HG03432 (cell line): ENCODE measurements at regions not wholly inside any gene's neighbourhood (a gene's known extent, or its start where the extent isn't known, plus 50 kb on each side); places are given as distances from the start of the nearest gene placed in this dataset.
"Not testable (repeated sequence)": the region's sequence is repeated elsewhere in the genome, so short reads cannot be mapped to it uniquely, and the experiment has no call there.

Experiments
- ATAC-seq: cut with Tn5 transposase; IDR thresholded peaks from one replicate; pipeline ENCODE4 v1.9.1; 2021; ENCODE audit warnings: mild to moderate bottlenecking, moderate library complexity; ENCODE audit not compliant: unreplicated experiment

DNA sequence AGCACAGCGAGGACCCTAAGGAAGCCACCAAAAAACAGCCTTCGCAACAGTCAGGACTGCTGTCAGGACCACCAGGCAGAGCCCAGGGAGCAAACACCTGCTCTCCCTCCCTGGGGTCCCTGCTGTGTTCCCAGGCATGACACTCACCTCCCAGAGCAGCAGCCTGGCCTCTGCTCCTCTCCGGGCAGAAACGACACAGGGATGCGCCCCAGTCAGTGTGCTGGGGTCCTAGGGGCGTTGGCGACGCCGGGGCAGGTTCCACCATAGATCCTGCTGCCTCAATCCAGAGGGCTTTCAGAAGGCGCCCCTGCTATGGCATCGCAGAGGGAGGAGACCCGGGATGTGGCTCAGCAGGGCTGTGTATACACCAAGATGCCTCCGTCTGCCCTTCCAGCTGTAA lies 169.7 kb upstream of the FOXD4L5 start:
- ATAC-seq, result not testable (repeated sequence)

DNA sequence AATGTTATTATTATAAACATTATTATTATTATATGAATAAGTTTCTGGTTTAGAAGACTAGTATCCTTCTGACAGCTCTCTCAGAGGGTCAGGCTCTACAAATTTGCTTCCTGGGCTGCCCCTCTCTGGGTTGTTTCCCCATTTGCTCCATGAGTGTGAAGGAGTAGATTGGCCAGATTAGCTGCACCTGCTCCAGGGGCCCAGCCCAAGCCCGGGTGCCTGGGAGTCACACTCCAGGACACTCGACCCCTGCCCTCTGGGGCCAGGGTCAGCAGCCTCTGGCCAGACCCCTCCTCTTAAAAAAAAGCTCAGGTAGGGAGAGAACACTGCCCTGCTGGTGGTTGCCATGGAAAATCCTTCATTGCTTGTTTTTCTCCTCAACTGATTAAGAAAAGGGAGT lies 169.0 kb upstream of the FOXD4L5 start:
- not testable (repeated sequence) for ATAC-seq

DNA sequence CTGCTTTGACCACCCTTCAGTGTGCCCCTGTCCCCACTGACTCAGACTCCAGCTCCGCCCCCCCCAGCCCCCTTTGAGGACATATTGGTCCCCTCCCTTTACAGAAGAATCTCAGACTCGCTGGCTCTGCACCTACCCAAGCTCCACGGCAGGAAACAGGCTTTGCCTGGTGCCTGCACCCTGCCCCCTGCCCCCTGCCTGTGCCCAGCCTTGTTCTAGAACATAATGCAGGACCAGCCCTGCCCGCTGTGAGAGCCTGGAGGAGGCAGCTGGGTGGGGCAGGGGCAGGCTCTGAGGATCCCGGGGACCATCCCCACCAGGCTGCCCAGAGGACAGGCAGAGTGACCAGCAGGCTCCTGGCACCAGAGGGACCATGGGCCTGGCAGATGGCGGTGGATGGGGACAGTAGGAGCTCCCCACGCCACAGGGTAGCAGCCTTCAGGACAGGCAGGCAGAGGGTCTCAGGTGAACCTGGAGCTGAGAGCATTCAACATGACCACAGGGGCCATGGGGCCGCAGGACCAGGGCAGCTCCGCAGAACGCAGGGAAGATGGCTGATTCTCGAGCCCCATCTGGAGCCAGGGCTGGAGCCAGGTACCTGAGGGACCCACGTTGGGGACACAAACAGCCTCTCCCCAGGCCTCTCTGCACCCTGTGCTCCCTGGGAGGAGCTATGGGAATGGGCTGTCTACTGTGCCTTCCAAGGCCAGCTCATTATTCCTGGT lies 165.0 kb upstream of the FOXD4L5 start:
- not testable (repeated sequence) for ATAC-seq

DNA sequence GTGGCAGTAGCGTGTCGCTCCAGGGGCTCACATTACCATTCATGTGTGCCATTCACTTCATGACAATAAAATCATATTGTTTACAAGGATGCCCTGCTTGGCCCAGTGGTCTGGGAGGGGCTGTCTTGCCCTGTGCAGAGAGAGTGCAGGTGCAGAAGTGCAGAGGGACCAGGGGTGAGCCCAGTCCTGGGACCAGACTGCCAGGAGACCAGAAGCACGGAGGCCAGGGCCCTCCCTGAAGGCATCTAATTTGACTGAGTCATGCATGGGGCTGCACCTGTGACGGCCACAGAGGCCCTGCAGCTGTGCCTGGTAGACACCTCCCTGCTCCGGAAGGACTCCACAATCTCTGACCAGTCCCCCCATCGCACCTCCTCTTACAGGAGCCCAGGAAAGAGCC lies 164.4 kb upstream of the FOXD4L5 start:
- no peak for ATAC-seq

DNA sequence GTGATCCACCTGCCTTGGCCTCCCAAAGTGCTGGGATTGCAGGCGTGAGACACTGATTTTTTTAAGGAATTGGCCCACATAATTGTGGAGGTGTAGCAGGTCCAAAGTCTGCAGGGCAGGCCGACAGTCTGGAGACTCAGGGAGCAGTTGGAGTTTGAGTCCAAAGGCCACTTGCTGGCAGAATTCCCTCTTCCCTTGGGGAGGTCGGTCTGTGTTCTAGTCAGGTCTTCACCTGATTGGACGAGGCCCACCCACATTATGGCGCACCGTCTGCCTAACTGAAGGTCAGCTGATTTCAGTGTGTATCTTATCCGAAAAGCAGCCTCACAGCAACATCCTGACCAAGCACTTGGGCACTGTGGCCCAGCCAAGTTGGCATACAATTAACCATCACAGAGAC lies 162.1 kb upstream of the FOXD4L5 start:
- ATAC-seq, result not testable (repeated sequence)

DNA sequence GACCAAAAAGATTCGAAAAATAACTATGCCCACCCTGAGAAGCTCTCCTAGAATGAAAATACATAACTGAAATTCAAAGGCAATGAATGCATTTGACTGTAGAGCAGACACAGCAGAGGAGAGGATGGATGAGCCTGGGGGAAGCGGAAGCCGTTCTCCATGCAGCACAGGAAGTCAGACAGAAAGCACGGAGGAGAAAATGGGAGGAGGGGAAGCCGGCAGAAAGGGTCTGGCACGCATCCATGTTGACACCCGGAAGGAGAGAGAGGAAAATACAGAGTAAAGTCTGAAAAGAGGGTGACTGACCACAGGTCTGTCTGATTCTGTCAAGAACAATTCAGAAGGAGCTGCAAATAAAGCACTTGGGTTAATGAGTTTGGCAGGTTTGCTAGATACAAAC lies 161.0 kb upstream of the FOXD4L5 start:
- not testable (repeated sequence) for ATAC-seq

DNA sequence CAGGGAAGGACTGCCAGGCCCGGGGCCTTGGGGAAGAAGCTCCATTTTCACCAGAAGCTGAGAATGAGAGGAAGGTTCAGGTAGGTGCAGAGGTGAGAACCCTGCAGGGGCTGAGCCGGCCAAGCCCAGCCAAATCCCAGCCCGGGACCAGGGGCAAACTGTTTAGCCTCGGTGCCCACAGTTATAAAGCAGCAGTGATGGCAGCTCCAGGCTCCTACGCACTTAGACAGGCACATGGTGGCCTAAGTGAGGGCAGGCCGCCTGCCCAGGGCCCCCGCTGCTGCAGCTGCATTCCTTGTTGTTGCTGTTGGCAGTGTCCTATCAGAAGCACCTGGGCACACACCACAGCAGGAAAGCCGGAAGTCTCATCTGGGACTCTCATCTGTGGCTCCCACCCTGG lies 159.9 kb upstream of the FOXD4L5 start:
- no peak for ATAC-seq

DNA sequence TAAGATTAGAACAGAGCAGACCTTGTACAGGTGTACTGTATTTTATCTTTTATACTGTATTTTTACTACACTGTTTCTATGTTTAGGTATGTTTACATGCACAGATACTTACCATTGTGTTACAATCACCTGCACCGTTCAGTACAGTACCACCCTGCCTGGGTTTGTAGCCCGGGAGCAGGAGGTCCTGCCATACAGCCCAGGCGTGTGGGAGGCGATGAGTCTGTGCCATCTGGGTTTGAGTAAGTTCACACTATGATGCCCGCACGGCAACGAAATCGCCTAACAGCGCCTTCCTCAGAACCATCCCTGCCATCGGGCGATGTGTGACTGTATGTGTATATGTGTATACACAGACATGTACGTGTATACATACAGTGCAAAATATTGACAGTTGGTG lies 157.1 kb upstream of the FOXD4L5 start:
- ATAC-seq, result not testable (repeated sequence)

DNA sequence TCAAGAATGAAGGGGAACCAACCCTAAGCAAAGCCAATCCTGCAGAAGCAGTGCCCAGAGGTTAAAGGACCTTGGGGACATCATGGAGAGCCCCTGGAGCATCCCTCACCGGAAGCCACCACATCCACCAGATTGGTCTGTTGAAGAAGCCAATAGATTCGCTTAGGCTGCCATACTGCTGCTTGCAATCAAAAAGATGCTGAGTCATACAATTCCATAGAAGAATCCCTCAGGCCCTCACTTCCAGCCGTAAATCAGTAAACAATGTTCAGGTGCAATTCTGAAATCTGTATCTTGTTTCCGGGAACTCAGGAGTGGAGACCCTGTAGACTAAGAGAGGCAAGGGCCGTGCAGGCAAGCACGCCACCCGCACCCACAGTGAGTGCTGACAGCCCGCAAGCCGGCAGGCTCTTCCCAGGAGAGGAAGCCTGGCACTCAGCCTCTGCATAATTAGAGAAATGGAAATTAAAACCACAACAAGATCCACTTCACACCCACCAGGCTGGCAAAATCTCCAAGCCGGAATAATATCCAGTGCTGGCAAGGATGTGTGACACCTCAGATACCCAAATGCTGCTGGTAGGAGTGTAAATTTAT lies 156.4 kb upstream of the FOXD4L5 start:
- not testable (repeated sequence) for ATAC-seq

DNA sequence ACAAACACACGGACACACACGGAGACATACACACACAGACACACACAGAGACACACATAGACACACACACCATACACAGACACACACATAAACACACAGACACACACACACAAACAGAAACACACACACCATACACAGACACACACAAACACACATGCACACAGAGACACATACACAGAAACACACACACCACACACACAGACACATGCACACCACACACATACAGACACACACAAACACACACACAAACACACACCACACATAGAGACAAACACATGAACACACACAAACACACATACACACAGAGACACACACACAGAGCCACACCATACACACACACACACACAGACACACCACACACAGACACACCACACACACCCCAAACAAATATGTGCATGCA lies 152.7 kb upstream of the FOXD4L5 start:
- ATAC-seq, result no peak

DNA sequence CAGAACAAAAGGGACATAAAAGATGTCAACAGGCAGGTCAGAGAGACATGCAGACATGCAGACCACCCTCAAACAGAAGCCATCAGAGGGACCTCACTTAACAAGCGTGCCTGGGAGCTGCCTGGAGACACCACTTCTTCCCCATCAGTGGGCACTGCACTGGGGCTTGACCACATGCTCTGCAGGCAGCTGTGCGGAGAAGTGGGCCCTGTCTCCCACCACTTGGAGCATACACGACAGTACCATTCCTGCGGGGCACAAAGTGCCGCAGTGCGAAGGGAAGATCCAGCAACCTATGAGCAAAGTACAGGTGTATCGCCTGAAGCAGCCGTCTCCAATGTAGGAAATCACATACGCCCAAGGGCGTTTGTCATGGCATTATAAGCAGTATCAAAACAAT lies 150.5 kb upstream of the FOXD4L5 start:
- no peak for ATAC-seq

DNA sequence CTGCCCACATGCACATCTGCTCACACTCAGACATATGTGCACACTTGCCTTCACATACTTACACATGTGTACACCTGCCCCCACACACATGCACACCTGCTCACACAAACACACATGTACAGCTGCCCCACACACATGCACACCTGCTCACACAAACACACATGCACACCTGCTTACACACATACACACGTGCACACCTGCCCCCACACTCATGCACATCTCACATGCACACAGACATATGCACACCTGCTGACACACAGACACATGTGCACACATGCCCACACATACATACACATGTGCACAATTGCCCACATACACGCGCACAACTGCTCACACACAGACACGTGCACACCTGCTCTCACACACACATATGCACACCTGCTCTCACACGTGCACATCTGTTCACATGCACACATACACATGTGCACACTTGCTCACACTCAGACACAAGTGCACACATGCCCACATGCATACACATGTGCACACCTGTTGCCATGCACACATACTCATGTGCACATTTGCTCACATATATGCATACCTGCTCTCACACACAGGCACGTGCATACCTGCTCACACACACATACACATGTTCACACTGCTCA lies 147.8 kb upstream of the FOXD4L5 start:
- no peak for ATAC-seq

DNA sequence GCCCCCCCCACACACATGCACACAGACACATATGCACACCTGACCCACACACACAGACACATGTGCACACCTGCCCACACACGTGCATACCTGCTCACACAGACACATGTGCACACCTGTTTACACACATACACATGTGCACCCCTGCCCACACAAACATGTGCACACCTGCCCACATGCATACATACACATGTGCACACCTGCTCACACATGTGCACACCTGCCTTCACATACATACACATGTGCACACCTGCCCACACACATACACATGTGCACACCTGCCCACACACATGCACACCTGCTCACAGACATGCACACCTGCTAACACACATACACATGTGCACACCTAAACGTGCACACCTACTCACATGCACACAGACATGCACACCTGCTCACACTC lies 147.0 kb upstream of the FOXD4L5 start:
- ATAC-seq, result no peak

DNA sequence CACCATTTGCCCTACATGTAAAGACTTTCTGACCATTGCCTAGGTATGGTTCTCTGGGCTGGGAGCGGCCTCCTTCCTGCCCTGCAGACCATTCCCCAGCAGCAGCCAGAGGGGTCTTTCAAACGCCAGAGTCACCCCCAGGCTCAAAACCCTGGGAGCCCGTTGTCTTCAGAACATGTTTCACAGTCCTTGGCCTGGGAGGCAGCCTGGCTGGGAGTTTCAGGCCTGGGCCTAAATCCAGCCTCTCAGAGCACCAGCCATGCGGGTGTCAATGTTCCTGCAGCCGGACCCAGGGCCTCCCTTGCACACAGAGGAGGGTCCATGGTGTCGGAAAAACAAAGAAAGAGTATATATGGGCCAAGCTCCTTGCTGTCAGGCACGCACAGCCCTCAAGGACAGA lies 145.2 kb upstream of the FOXD4L5 start:
- no peak for ATAC-seq

DNA sequence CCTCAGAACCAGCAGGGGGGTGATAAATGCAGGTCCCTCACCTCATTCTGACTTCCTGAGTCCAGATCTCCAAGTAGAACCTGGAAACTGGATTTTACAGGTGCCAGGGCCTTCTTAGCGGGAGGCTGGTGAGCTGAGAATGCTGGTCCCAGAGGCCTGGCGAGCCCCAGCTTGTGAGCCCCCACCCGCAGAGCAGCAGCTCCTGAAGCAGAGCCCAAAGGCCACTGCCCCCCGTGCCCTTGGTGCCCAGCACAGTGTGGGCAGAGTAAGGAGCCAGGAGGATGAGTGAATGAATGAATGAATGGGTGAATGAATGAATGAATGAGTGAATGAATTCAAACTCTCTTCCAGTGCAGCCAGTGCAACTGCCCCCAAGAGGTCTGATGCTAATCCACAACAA lies 142.4 kb upstream of the FOXD4L5 start:
- not testable (repeated sequence) for ATAC-seq

DNA sequence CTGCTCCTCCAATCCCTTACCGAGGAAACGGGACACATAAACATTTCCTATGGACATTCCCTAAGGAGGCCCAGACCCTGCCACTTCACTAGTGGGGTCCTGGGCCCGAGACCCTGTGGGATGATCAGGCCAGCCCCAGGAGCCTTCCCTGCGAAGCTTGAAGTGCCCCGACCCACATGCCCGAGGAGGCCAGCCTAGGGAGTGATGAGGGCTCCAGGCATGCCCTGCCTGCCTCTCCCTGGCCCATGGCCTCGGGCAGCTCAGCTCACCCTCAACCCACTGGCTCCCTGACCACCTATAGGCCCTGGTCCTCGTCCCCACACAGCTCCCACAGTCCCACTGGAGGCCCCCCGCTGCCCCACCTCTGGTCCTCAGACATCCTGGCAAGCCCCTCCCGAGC lies 141.8 kb upstream of the FOXD4L5 start:
- ATAC-seq, result not testable (repeated sequence)

DNA sequence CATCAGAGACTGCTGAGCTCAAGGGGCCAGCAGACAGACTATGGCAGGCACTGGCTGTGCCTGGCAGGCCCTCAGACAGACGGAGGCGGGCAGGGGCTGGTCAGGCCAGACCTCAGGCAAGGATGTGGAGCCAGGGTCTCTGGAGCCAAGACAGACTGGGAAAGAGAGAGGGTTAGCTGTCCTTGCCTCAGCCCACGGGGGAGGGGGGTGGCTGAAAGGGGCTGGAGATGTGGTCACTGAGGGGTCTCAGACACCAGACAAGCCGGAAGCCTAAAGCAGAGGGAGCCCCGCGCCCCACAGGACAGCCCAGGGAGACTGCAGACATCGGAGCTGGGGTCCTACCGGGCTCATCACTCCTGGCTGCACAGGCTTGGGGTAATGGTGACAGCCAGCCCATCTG lies 141.2 kb upstream of the FOXD4L5 start:
- no peak for ATAC-seq

DNA sequence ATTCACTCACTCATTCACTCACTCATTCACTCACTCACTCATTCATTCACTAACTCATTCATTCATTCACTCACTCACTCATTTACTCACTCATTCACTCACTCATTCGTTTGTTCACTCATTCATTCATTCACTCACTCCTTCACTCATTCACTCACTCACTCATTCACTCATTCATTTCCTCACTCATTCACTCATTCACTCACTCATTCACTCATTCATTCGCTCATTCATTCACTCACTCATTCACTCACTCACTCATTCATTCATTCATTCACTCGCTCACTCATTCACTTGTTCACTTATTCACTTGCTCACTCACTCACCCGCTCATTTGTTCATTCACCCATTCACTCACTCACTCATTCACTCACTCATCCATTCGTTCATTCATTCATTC lies 140.2 kb upstream of the FOXD4L5 start:
- ATAC-seq, result not testable (repeated sequence)

DNA sequence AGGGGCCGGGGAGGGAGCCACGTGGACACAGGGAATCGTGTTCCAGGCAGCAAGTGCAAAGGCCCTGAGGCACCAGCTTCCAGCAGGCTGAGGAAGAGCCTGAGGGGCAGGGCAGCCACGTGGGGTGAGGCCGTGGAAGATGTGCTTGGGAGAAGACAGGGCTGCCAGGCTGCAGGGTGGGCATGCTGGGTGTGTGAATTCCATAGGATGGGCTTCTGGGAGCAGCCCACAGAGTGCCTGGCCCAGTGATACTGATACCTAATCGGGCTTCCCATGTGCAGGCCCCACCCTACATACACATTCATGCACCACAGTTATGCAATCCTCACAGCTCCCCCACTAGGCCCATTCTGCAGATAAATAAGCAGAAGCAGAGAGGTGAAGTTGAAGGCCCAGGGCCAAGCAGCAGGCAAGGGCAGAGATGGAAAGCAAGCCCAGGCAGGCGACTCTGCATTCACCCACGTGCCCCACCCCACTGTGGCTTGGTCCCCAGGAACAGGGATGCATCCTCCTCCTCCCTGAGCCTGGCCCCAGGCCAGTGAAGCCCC lies 139.5 kb upstream of the FOXD4L5 start:
- ATAC-seq, result not testable (repeated sequence)

DNA sequence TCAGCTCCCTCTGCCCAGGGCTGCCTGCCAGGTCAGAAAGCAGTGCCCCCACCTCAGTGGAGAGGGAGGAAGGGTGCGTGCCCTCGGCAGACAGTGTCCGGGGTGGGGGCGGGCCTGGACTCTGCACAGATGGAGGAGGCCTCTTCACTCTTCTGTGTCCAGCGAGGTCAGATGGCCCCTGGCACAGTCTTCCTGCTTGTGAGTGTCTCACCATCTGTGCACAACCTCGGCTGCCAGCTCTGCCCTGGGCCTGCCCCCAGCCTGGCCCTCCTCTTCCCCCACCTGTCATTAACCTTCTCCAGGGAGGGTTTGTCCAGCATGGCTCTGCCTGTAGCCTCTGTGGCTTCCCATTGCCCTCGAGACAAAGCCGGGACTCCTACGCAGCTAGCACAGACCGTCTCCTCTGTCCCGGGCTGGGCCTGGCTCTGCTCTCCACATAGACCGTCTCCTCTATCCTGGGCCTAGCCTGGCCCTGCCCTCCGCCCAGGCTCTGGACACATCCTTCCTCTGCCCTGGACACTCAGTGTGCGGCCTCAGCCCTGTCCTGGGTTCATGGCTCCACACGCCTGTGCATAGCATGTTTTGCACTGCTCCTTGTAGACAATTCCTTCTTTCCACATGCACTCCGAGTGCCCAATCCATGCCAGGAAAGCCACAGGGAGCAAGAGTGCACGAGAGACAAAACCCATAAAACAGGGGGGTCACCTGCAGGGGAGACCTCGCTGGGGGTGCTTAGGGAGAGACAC lies 138.9 kb upstream of the FOXD4L5 start:
- not testable (repeated sequence) for ATAC-seq

DNA sequence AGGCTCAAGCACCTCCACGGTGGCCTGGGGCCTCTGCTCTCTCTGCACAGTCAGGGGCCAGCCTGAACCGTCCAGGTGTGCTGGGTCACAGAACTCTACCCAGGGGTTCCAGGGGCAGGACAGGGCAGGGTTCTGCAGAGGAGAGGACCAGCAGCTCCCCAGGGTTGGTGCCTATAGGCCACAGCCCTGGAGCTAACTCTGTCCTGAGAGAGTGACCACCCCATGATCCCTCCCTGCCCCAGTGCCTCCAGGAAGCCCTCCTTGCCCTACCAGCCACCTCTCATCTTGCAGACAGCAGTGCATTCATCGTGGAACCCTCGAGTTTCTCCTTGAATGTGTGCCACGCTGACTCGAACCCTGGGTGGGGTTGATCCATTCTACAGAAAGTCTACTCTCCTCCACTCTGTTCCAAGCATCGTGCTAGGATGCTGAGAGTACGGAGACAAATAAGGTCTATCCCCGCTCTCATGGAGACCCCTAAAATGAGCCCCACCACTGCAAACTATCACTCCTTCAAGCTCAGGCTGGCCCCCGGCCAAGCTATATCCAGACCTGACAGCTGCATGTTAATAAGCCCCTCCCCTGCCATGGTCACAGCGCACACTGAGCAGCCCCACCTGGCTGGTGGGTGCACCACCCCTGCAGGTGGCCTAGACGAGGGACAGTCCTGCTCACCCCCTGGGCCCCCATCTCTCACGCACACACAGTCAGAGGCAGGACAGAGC lies 138.1 kb upstream of the FOXD4L5 start:
- not testable (repeated sequence) for ATAC-seq
